Esophagus squamous epithelium (tissue), 5 donors: ENCODE measurements at regions not wholly inside any gene's neighbourhood (a gene's known extent, or its start where the extent isn't known, plus 50 kb on each side); places are given as distances from the start of the nearest gene placed in this dataset.

ENCODE experiments used
- DNase-seq: peaks from one replicate; lab custom pipeline; 2025; lab: John Stamatoyannopoulos, UW
- H3K27ac ChIP-seq, 4 donors: fragments of 200-600 bp; sonication (generic); one replicate each; pipeline ENCODE4 v1.5.1; 2016 to 2019; ENCODE audit warnings: mild to moderate bottlenecking in 1 of 4
- H3K27me3 ChIP-seq, 4 donors: fragments of 200-600 bp; sonication (generic); 1 replicate in 3 of 4; 2 replicates in 1 of 4; pipeline versions ENCODE4 v1.5.1 to v1.6.0; 2017 to 2021; ENCODE audit warnings: antibody characterized with exemption in 1 of 4
- H3K36me3 ChIP-seq, 3 donors: fragments of 200-600 bp; sonication (generic); one replicate each; pipeline ENCODE4 v1.5.1; 2016 to 2019
- H3K4me1 ChIP-seq, 3 donors: fragments of 200-600 bp; sonication (generic); one replicate each; pipeline ENCODE4 v1.5.1; 2017 to 2019
- H3K4me3 ChIP-seq, 4 donors: fragments of 200-600 bp; sonication (generic); 1 replicate in 3 of 4; 2 replicates in 1 of 4; pipeline ENCODE4 v1.5.1; 2016 to 2019; ENCODE audit warnings: mild to moderate bottlenecking in 2 of 4, moderate library complexity in 1 of 4
- H3K9me3 ChIP-seq, 3 donors: fragments of 200-600 bp; sonication (generic); one replicate each; pipeline ENCODE4 v1.5.1; 2016 to 2019
- POLR2A ChIP-seq, 4 donors: fragments of 450-650 bp; IDR thresholded peaks; one replicate each; pipeline ENCODE4 v1.6.1; 2017; ENCODE audit warnings: antibody characterized with exemption in 4 of 4, mild to moderate bottlenecking in 4 of 4, moderate library complexity in 3 of 4
- WGBS, 2 donors: methylation state at CpG; one replicate each; pipeline ENCODE4 v1.1.5; 2018; 5-methylcytosine and 5-hydroxymethylcytosine counted together
- intact Hi-C: fragments of 100-400 bp; cut with DNase I; formaldehyde crosslinking; loops from one replicate; pipeline ENCODE4 v1.15.0; 2022
- TF ChIP-seq, protein P1 (sequence below), 6 experiments: fragments of 450-650 bp in 4 of 6; fragments of 200-600 bp in 2 of 6; sonication (generic) in 2 of 6; IDR thresholded peaks; one replicate each; pipeline ENCODE4 v1.5.1; 2016 to 2019; ENCODE audit warnings: antibody characterized with exemption in 6 of 6, mild to moderate bottlenecking in 4 of 6, moderate library complexity in 4 of 6
- donor health status: DM: yes; HTN: yes; CAD: no.

DNA sequence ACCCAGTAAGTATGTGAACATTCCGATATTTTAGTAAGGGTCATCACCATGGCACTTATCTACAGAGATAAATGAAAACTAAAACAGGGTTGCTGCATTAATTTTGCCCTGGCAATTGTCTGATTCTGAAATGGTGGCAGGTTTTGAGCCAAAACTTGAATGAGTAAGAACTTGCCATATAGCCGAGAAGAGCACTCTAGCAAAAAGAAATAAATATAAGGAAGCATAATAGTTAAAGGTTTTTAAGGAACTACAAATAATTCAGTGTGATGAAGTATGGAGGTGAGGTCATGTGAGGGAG is 68.5 kb upstream of the BTN3A2 start:
- DNase-seq = no peak
- intact Hi-C loops = no loop called here
- peaks cover 0 to 31% (median 0%) of the 10 kb centered on the region in 4 donors for H3K27me3 ChIP-seq
- no peak overlapping the region for H3K4me3 ChIP-seq
- TF ChIP-seq, protein P1, sequence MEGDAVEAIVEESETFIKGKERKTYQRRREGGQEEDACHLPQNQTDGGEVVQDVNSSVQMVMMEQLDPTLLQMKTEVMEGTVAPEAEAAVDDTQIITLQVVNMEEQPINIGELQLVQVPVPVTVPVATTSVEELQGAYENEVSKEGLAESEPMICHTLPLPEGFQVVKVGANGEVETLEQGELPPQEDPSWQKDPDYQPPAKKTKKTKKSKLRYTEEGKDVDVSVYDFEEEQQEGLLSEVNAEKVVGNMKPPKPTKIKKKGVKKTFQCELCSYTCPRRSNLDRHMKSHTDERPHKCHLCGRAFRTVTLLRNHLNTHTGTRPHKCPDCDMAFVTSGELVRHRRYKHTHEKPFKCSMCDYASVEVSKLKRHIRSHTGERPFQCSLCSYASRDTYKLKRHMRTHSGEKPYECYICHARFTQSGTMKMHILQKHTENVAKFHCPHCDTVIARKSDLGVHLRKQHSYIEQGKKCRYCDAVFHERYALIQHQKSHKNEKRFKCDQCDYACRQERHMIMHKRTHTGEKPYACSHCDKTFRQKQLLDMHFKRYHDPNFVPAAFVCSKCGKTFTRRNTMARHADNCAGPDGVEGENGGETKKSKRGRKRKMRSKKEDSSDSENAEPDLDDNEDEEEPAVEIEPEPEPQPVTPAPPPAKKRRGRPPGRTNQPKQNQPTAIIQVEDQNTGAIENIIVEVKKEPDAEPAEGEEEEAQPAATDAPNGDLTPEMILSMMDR (IDR thresholded peaks at IDR 0.05) = no peak
- no peak for TF ChIP-seq POLR2A (IDR thresholded peaks at IDR 0.05)
- H3K4me1 ChIP-seq = peaks cover 0 to 12% (median 6%) of the 10 kb centered on the region in 3 donors
- no peaks in the 10 kb centered on the region for H3K9me3 ChIP-seq
- WGBS, 2 donors = 68 to 97% methylated on average over 2 of the region's 2 CpGs
- no peak overlapping the region for H3K27ac ChIP-seq
- H3K36me3 ChIP-seq = no peaks in the 10 kb centered on the region

DNA sequence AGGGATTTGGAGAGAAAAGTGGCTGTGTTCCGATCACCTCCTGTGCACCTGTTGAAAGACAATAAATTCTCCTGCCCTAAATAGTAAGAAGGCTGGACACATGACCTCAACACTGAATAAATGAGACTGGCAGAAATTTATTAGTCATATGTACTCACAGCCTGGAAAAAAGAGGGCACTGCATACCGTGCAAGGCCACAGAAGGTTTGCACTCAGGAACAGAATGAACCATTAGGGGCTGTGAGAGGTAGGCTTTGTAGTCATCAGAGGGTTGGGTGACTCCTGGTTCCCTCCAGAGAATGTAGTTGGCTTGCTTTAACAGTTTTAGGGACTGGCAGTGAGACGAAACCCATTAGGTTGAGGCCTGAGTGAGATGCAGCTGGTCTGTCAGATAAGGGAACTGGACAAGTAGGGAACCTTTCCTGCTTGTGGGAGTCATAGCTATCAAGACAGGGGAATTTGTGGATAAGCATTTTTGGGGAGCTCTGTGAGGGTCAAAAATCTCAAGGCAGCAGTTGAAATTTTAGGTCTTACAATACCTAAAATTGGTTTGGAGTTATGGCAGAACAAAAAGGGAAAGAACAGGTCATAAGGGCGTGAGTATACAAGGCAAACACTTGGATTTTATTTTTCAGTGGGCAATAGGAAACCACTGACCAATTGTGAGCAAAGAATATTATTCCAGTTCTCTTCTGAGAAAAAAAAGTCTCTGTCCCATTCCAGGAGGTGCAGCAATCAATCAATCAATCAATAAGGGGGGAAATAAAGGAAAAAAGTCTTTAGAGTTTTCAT is 67.9 kb upstream of the BTN3A2 start:
- H3K4me3 ChIP-seq = no peak overlapping the region
- intact Hi-C loops = no loop called here
- no peak overlapping the region for H3K27ac ChIP-seq
- WGBS, 2 donors = 83 to 97% methylated on average over 4 of the region's 4 CpGs
- H3K9me3 ChIP-seq = no peaks in the 10 kb centered on the region
- peaks cover 0 to 12% (median 6%) of the 10 kb centered on the region in 3 donors for H3K4me1 ChIP-seq
- H3K27me3 ChIP-seq = peaks cover 0 to 31% (median 0%) of the 10 kb centered on the region in 4 donors
- H3K36me3 ChIP-seq = no peaks in the 10 kb centered on the region
- no peak for DNase-seq
- no peak for TF ChIP-seq POLR2A (IDR thresholded peaks at IDR 0.05)
- TF ChIP-seq, protein P1 (IDR thresholded peaks at IDR 0.05) = no peak

DNA sequence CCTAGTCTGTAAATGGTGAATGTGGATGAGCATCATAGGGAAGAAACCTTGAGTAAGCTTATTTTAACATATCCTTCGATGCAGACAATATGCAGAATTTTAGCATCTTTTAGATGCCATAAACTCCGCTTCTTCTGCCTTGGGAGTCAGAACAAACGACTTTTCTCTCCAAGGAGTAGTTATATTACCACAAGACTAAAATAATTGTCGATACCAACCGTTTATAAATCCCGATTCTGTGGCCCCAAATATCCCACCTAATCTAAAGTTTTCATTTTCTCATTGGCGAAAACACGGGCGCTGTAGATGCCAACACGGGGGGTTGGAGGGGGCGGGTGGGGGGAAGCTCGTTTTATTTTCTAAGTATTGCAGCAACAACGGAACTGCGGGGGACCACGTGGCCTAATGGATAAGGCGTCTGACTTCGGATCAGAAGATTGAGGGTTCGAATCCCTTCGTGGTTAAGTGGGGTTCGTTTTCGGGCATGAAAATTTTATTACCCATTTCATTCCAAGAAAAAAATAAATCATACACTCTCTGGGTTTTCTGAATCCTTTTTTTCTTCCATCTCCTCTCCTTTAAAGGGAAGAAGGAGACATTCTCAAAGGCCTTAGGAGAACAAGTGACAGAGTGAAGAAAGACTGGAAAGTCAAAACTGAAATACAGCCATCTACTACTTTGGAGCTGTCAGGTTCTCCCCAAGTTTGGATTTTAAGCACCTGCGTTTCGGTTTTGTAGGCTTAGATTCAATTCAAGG is 65.5 kb upstream of the BTN3A2 start:
- Histone ChIP-seq H3K27me3 (peaks cover 0 to 26% (median 0%) of the 10 kb centered on the region in 4 donors), H3K9me3 (no peaks in the 10 kb centered on the region), H3K4me1 (peaks cover 0 to 12% (median 6%) of the 10 kb centered on the region in 3 donors), H3K27ac (no peak overlapping the region), H3K4me3 (no peak overlapping the region), H3K36me3 (no peaks in the 10 kb centered on the region)
- WGBS, 2 donors = 47 to 53% methylated on average over 20 to 23 of the region's 23 CpGs
- intact Hi-C loops = no loop called here
- no peak for DNase-seq
- no peak for TF ChIP-seq POLR2A (IDR thresholded peaks at IDR 0.05)
- TF ChIP-seq, protein P1 (IDR thresholded peaks at IDR 0.05) = no peak

DNA sequence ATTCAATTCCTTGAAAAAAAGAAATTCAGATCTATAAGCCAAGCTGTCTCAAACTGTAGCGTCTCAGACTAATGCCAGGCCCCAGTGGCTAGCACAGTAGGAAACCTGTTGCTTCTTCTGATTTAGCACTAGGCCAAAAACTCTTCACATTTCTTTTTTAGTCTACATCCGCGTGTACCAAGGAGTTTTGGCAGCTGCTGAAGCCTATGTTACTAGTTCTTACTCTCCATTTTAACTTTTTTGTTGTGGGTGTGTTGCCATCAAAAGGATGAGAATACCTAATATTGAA is 65.0 kb upstream of the BTN3A2 start:
- H3K4me3 ChIP-seq = no peak overlapping the region
- 94 to 95% methylated on average over 3 of the region's 3 CpGs for WGBS, 2 donors
- no peak for DNase-seq
- no peaks in the 10 kb centered on the region for H3K9me3 ChIP-seq
- H3K27me3 ChIP-seq = peaks cover 0 to 26% (median 0%) of the 10 kb centered on the region in 4 donors
- no peak overlapping the region for H3K27ac ChIP-seq
- intact Hi-C loops = no loop called here
- TF ChIP-seq, protein P1 (IDR thresholded peaks at IDR 0.05) = no peak
- TF ChIP-seq POLR2A (IDR thresholded peaks at IDR 0.05) = no peak
- H3K4me1 ChIP-seq = peaks cover 0 to 14% (median 6%) of the 10 kb centered on the region in 3 donors
- H3K36me3 ChIP-seq = no peaks in the 10 kb centered on the region

GRCh38 chr6:26300359-26300758 is 64.6 kb upstream of the BTN3A2 start:
- no peaks in the 10 kb centered on the region for H3K36me3 ChIP-seq
- no peak for TF ChIP-seq POLR2A (IDR thresholded peaks at IDR 0.05)
- TF ChIP-seq, protein P1 (IDR thresholded peaks at IDR 0.05) = no peak
- intact Hi-C loops = no loop called here
- no peaks in the 10 kb centered on the region for H3K9me3 ChIP-seq
- peaks cover 0 to 14% (median 4%) of the 10 kb centered on the region in 3 donors for H3K4me1 ChIP-seq
- no peak overlapping the region for H3K27ac ChIP-seq
- H3K27me3 ChIP-seq = peaks cover 0 to 26% (median 0%) of the 10 kb centered on the region in 4 donors
- no peak for DNase-seq
- H3K4me3 ChIP-seq = no peak overlapping the region
